T-cell (primary cell): ENCODE measurements at regions not wholly inside any gene's neighbourhood (a gene's known extent, or its start where the extent isn't known, plus 50 kb on each side); places are given as distances from the start of the nearest gene placed in this dataset.

Experiments used
- ATAC-seq, 4 experiments: fragments of 200-7000 bp in 3 of 4; fragments of 150-1000 bp in 1 of 4; cut with Tn5 transposase; replicated peaks in 1 of 4; 1 replicate in 3 of 4; 2 replicates in 1 of 4; pipeline ENCODE4 v1.10.0; 2021; ENCODE audit warnings: moderate library complexity in 3 of 4, mild to moderate bottlenecking in 2 of 4, moderate number of reproducible peaks in 1 of 4
- CTCF ChIA-PET, 2 donors: fragments of 300-600 bp; sonication (Branson Sonifier 250); formaldehyde crosslinking; loops; one replicate each; lab custom pipeline; 2022; ENCODE audit warnings: antibody characterized with exemption in 2 of 2; lab: Charles Lee
- POLR2A ChIA-PET, 2 donors: fragments of 300-600 bp; sonication (Branson Sonifier 250); formaldehyde crosslinking; loops; one replicate each; lab custom pipeline; 2022; ENCODE audit warnings: antibody characterized with exemption in 2 of 2; lab: Charles Lee
- DNase-seq, 35 experiments: peaks; one replicate each; pipeline versions ENCODE4 v3.0.0 to v3.0.0-alpha.2; 2013 to 2023
- H3K27ac ChIP-seq: one replicate; pipeline ENCODE4 v1.5.1; 2013; ENCODE audit warnings: low read length
- H3K27me3 ChIP-seq, 2 experiments: replicated peaks in 1 of 2; 1 replicate in 1 of 2; 2 replicates in 1 of 2; pipeline versions ENCODE4 v1.6.1 to v1.7.0; 2013; ENCODE audit warnings: low read length in 1 of 2, mixed read lengths in 1 of 2; ENCODE audit not compliant: control insufficient read depth in 2 of 2, insufficient read depth in 2 of 2; ENCODE audit errors: extremely low read depth in 1 of 2
- H3K36me3 ChIP-seq, 2 donors: 1 replicate in 1 of 2; 2 replicates in 1 of 2; pipeline versions ENCODE4 v1.6.1 to v1.7.0; 2013; ENCODE audit warnings: low read length in 1 of 2; ENCODE audit not compliant: control insufficient read depth in 2 of 2, insufficient read depth in 1 of 2; ENCODE audit errors: extremely low read depth in 1 of 2
- H3K4me1 ChIP-seq, 2 experiments: 1 replicate in 1 of 2; 2 replicates in 1 of 2; pipeline versions ENCODE4 v1.6.1 to v1.7.0; 2013; ENCODE audit warnings: low read length in 2 of 2, mixed read lengths in 1 of 2; ENCODE audit not compliant: insufficient read depth in 2 of 2, control insufficient read depth in 1 of 2; ENCODE audit errors: extremely low read depth in 1 of 2
- H3K4me3 ChIP-seq, 2 donors: 1 replicate in 1 of 2; 2 replicates in 1 of 2; pipeline versions ENCODE4 v1.5.1 to v1.7.0; 2013; ENCODE audit warnings: mild to moderate bottlenecking in 2 of 2, low read length in 1 of 2, moderate library complexity in 1 of 2; ENCODE audit not compliant: control insufficient read depth in 1 of 2; ENCODE audit errors: extremely low read depth in 1 of 2
- H3K9me3 ChIP-seq: 2 replicates; pipeline ENCODE4 v1.7.0; 2013
- H3K27ac Mint-ChIP-seq, 2 donors: one replicate each; pipeline ENCODE4 v1.8.0; 2020 to 2021; ENCODE audit warnings: mild to moderate bottlenecking in 2 of 2, mixed read lengths in 2 of 2
- H3K27me3 Mint-ChIP-seq, 2 donors: one replicate each; pipeline ENCODE4 v1.8.0; 2021 to 2022; ENCODE audit warnings: mixed read lengths in 2 of 2
- H3K36me3 Mint-ChIP-seq: one replicate; pipeline ENCODE4 v1.8.0; 2021; ENCODE audit warnings: mixed read lengths
- H3K4me1 Mint-ChIP-seq, 3 donors: one replicate each; pipeline ENCODE4 v1.8.0; 2020 to 2022; ENCODE audit warnings: mixed read lengths in 3 of 3, mild to moderate bottlenecking in 1 of 3
- H3K4me3 Mint-ChIP-seq, 3 donors: one replicate each; pipeline ENCODE4 v1.8.0; 2020 to 2022; ENCODE audit warnings: mild to moderate bottlenecking in 3 of 3, mixed read lengths in 3 of 3, moderate library complexity in 3 of 3
- H3K9me3 Mint-ChIP-seq, 3 donors: one replicate each; pipeline ENCODE4 v1.8.0; 2020 to 2022; ENCODE audit warnings: mixed read lengths in 3 of 3
- WGBS: methylation state at CpG from one replicate; pipeline ENCODE4 v1.1.5; 2013; ENCODE audit warnings: missing lambda C conversion rate; ENCODE audit not compliant: insufficient coverage; 5-methylcytosine and 5-hydroxymethylcytosine counted together

DNA sequence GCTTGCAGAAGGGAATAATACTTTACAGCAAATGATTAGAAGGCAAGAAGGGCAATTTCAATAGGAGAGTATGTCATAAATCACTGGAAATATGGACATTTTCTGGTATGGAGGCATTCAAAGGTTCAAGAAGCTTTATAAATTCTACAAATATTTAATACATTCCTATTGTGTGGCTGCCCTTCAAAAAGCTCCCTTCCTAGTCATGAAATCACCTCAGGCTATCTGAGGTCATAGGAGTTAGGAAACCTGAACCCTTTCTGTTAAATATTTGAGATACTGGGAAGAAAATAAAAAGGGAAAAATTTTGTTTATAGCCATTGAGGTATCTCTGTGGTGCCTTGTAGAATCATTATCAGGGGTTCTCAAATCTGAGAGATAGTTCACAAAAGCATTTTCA is 316.8 kb upstream of the EMCN start:
- H3K27me3 Mint-ChIP-seq: peaks cover 3 to 6% of the 10 kb centered on the region in 2 donors
- H3K27ac ChIP-seq: no peak overlapping the region
- ATAC-seq (no peak), DNase-seq (no peak)
- H3K27ac Mint-ChIP-seq: no peak overlapping the region
- H3K9me3 Mint-ChIP-seq: no peaks in the 10 kb centered on the region
- CTCF ChIA-PET: no interaction called here
- H3K4me1 ChIP-seq: no peaks in the 10 kb centered on the region
- H3K4me3 ChIP-seq: no peak overlapping the region
- H3K4me1 Mint-ChIP-seq: no peaks in the 10 kb centered on the region
- H3K4me3 Mint-ChIP-seq: no peak overlapping the region
- H3K27me3 ChIP-seq: no peaks in the 10 kb centered on the region
- H3K36me3 ChIP-seq: no peaks in the 10 kb centered on the region
- POLR2A ChIA-PET: interaction anchor here in 1 of 2 donors (0.7 kb wide), 2 partner anchors 17 to 29 kb away, joined by 3 read pairs; no protein-coding TSS in a partner anchor
- H3K36me3 Mint-ChIP-seq: no peaks in the 10 kb centered on the region
- no peaks in the 10 kb centered on the region for H3K9me3 ChIP-seq

DNA sequence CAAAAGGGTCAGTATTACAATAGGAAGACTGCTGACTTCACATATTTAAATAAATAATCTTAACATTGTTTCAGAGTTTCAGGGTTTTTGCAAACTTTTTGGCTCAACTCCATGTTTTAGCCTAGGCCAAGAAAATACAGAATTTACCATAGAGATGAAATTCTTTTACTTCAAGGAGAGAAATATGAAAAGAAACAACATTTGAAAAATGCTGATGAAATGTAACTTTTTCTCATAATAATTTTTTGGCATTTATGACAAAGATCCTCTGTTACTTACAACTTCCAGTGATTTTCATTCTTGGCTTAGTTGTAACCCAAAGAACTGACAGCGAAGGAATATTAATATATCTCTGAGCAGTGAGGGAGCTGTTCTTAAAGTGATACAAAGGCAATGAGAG is 316.1 kb upstream of the EMCN start:
- H3K36me3 Mint-ChIP-seq: no peaks in the 10 kb centered on the region
- H3K4me3 ChIP-seq: no peak overlapping the region
- no peaks in the 10 kb centered on the region for H3K36me3 ChIP-seq
- no peak overlapping the region for H3K4me3 Mint-ChIP-seq
- DNase-seq: no peak
- H3K9me3 Mint-ChIP-seq: peaks cover 0 to 3% (median 0%) of the 10 kb centered on the region in 3 donors
- H3K27ac Mint-ChIP-seq: no peak overlapping the region
- ChIA-PET POLR2A (no interaction called here), CTCF (no interaction called here)
- no peak overlapping the region for H3K27ac ChIP-seq
- no peaks in the 10 kb centered on the region for H3K4me1 Mint-ChIP-seq
- peaks cover 3 to 5% of the 10 kb centered on the region in 2 donors for H3K27me3 Mint-ChIP-seq
- no peaks in the 10 kb centered on the region for H3K9me3 ChIP-seq
- no peak for ATAC-seq
- no peaks in the 10 kb centered on the region for H3K27me3 ChIP-seq
- no CpG with 5 or more reads among the region's 1 CpG for WGBS
- no peaks in the 10 kb centered on the region for H3K4me1 ChIP-seq

DNA sequence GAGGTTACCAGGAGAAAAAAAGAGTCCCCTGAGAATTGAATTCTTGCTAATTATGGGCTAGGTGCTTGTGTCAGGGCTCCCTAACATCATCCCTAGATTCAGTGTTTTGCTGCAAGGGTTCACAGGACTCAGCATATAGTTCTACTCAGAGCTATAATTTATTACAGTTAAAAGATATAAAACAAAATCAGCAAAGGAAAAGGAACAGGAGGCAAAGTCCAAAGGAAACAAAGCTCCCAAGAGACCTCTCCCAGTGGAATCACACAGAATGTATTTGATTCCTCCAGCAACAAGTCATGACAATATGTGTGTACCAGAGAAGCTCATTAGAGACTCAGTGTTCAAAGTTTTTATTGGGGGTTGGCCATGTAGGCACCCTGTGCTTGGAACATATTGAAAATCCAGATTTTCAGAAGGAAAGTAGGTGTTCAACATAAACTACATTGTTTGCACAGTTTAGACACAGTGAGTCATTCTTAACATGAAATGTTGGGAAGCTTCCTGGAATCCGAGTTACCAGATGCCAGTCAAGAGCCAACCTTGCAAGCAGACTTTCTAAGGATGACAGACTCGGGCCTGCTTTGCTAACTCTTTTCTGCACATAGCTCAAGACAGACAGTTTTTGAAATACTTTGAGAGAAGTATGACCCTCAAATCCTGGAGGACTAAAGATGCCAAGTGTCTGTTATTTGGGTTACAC is 311.3 kb upstream of the EMCN start:
- Histone ChIP-seq H3K9me3 (no peaks in the 10 kb centered on the region), H3K4me1 (no peaks in the 10 kb centered on the region), H3K36me3 (no peaks in the 10 kb centered on the region), H3K27ac (no peak overlapping the region), H3K27me3 (no peaks in the 10 kb centered on the region), H3K4me3 (no peak overlapping the region)
- DNase-seq (no peak), ATAC-seq (no peak)
- Mint-ChIP-seq H3K9me3 (peaks cover 5 to 9% (median 5%) of the 10 kb centered on the region in 3 donors), H3K27me3 (peaks cover 0 to 4% of the 10 kb centered on the region in 2 donors), H3K36me3 (no peaks in the 10 kb centered on the region), H3K27ac (no peak overlapping the region), H3K4me3 (no peak overlapping the region), H3K4me1 (no peaks in the 10 kb centered on the region)
- POLR2A ChIA-PET: interaction anchor here in 1 of 2 donors (0.6 kb wide), 1 partner anchor 187 kb away, joined by 7 read pairs; no protein-coding TSS in a partner anchor
- WGBS: no CpG with 5 or more reads among the region's 2 CpGs
- CTCF ChIA-PET: interaction anchor here in 1 of 2 donors (0.9 kb wide), 2 partner anchors 14 to 17 kb away, joined by 3 read pairs; no protein-coding TSS in a partner anchor

DNA sequence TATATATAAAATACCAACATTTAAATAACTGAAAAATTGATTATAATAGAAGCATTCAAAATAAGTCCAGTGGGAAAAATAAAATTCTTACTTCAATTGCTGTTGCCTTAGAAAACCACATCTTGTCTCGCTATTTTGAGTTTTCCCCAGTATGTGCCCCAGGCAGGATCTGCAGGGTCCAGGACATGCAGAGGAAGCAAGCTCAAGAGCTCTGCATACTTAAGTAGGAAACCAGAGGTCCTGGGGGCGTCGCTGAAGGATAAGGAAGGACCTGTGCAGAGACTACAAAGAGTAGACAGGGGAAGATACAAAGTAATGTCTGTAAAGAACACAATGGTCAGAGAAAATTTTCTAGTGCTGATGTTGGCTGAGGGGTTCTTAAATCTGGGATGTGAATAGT is 310.5 kb upstream of the EMCN start:
- peaks cover 0 to 4% of the 10 kb centered on the region in 2 donors for H3K27me3 Mint-ChIP-seq
- CTCF ChIA-PET: no interaction called here
- Histone ChIP-seq H3K27me3 (no peaks in the 10 kb centered on the region), H3K9me3 (no peaks in the 10 kb centered on the region), H3K4me1 (no peaks in the 10 kb centered on the region), H3K27ac (no peak overlapping the region), H3K36me3 (no peaks in the 10 kb centered on the region), H3K4me3 (no peak overlapping the region)
- POLR2A ChIA-PET: no interaction called here
- H3K9me3 Mint-ChIP-seq: peaks cover 5 to 9% (median 5%) of the 10 kb centered on the region in 3 donors
- H3K27ac Mint-ChIP-seq: no peak overlapping the region
- 55% methylated on average over 3 of the region's 3 CpGs for WGBS
- H3K4me1 Mint-ChIP-seq: no peaks in the 10 kb centered on the region
- DNase-seq (no peak), ATAC-seq (no peak)
- no peak overlapping the region for H3K4me3 Mint-ChIP-seq
- H3K36me3 Mint-ChIP-seq: no peaks in the 10 kb centered on the region

DNA sequence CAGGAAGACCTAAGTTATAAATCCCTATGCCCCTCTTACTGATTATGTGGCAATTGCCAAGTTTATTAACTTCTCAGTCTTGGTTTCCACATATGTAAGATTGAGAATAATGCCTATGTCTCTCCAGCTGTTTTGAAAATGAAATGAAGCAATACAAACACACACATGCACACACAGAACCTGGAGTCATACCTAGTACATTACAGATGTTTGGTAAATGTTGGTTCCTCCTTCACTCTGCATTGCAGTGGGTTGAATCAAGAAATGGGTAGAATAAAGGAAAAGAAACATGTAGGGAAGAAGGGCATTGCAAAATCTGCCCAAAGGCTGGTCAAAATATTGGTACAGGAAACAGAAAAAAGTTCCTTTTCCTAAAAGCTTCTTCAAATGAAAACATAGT is 309.9 kb upstream of the EMCN start:
- Mint-ChIP-seq H3K36me3 (no peaks in the 10 kb centered on the region), H3K27ac (no peak overlapping the region), H3K27me3 (peaks cover 0 to 4% of the 10 kb centered on the region in 2 donors), H3K4me1 (no peaks in the 10 kb centered on the region), H3K4me3 (no peak overlapping the region), H3K9me3 (peaks cover 5 to 9% (median 5%) of the 10 kb centered on the region in 3 donors)
- H3K27me3 ChIP-seq: no peaks in the 10 kb centered on the region
- CTCF ChIA-PET: interaction anchor here in 1 of 2 donors (0.7 kb wide), 1 partner anchor 10 kb away, joined by 3 read pairs; no protein-coding TSS in a partner anchor
- H3K36me3 ChIP-seq: no peaks in the 10 kb centered on the region
- H3K4me3 ChIP-seq: no peak overlapping the region
- no peak for DNase-seq
- ATAC-seq: no peak
- H3K9me3 ChIP-seq: no peaks in the 10 kb centered on the region
- POLR2A ChIA-PET: no interaction called here
- H3K27ac ChIP-seq: no peak overlapping the region
- H3K4me1 ChIP-seq: no peaks in the 10 kb centered on the region

DNA sequence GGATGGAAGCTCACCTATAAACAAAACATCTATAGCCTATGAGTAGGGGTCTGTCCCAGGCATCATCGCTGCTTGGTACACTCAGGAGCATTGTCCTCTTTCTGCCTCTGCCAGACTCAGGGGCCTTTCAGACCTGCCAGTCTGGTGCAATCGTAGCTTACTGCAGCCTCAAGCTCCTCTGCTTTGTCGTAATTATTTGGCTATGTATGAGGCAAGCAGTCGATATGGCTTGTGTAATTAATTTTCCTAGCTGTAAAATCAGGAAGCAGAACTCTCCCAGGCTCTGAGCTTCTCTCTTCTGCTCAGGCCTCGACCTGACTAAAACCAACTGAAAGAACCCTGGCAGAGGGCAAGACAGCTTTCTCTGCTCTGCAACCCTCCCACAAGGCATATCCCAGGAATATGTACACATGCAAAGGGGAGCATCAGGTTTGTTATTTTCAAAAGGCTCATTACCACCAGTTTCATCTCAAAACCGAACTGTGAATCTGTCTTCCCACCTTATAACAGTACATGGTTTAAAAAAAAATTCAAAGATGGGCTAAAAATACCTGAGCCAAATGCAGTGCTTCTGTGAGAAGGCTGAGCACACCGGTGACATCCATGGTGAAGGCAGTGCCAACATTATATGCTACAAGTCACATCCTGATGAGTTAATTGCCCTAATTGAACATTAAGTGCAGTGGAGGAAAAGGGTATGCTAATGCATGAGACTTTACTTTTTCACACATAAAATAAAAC is 309.2 kb upstream of the EMCN start:
- Histone ChIP-seq H3K9me3 (no peaks in the 10 kb centered on the region), H3K4me1 (no peaks in the 10 kb centered on the region), H3K36me3 (no peaks in the 10 kb centered on the region), H3K27ac (no peak overlapping the region), H3K27me3 (peaks cover 0 to 2% of the 10 kb centered on the region in 2 experiments), H3K4me3 (no peak overlapping the region)
- no peak for DNase-seq
- ChIA-PET POLR2A (interaction anchor here in 1 of 2 donors (0.5 kb wide), 1 partner anchor 109 kb away, joined by 6 read pairs; no protein-coding TSS in a partner anchor), CTCF (interaction anchor here in 1 of 2 donors (0.6 kb wide), 1 partner anchor 598 kb away, joined by 3 read pairs; no protein-coding TSS in a partner anchor)
- Mint-ChIP-seq H3K27me3 (peaks cover 0 to 4% of the 10 kb centered on the region in 2 donors), H3K27ac (no peak overlapping the region), H3K36me3 (no peaks in the 10 kb centered on the region), H3K9me3 (peaks cover 5 to 9% (median 5%) of the 10 kb centered on the region in 3 donors), H3K4me3 (no peak overlapping the region), H3K4me1 (no peaks in the 10 kb centered on the region)
- 86% methylated on average over 1 of the region's 7 CpGs for WGBS
- ATAC-seq: no peak
